ENCODE measurements at regions not wholly inside any gene's neighbourhood (a gene's known extent, or its start where the extent isn't known, plus 50 kb on each side); places are given as distances from the start of the nearest gene placed in this dataset.

DNA sequence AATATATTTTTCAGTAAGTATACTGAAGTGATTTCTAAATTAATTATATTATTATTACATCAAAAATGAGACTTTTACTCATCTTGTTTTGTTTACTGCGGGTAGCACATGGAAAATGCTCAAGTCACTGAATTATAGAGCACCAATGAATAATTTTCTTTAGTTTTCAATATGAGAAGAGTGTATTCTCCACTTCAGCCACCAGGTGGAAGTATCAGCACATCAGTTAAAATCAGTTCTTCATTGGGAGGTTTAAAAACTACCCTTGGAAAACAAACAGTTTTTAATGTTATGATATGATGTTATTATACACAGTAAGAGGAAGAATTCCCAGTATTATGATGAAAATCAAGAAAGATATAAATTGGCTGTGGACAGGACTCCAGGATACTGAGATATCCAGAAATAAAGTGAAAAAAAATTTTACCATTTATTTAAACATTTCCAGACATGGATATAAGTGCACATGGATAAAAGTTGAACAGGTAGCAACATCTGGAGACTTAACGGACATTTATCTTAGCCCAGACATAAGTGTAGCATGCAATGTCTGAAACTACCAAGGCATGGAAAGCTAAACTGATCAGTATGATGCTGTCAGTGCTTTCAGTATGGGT, 467.3 kb downstream of the KCNJ2 start:
- no peak overlapping the region for H3K4me2 ChIP-seq (ENCODE audit: low read depth, low read length, poor library complexity, severe bottlenecking)
- H3F3A ChIP-seq (ENCODE audit: low read depth), result no peaks in the 10 kb centered on the region
- no peak overlapping the region for H3K9ac ChIP-seq (ENCODE audit: low read depth, low read length, poor library complexity, severe bottlenecking)
- no peak overlapping the region for H3K4me3 ChIP-seq (ENCODE audit: low read length, poor library complexity, severe bottlenecking)
- H4K20me1 ChIP-seq (ENCODE audit: insufficient read depth, low read length, poor library complexity, severe bottlenecking), result no peaks in the 10 kb centered on the region
- H3K4me1 ChIP-seq (ENCODE audit: insufficient read depth, low read length, poor library complexity, severe bottlenecking), result no peaks in the 10 kb centered on the region
- TF ChIP-seq EZH2phosphoT487 (IDR thresholded peaks at IDR 0.05; ENCODE audit: borderline replicate concordance) (no peak), CTCF (conservative IDR thresholded peaks at IDR 0.05; ENCODE audit: low read length) (peak; percentile 71)
- H3K79me2 ChIP-seq (ENCODE audit: insufficient read depth, low read length), result no peaks in the 10 kb centered on the region
- no peaks in the 10 kb centered on the region for H3K9me3 ChIP-seq (ENCODE audit: insufficient read depth, low read depth, low read length)
- H3K36me3 ChIP-seq (ENCODE audit: insufficient read depth, low read length), result no peaks in the 10 kb centered on the region
- no peaks in the 10 kb centered on the region for H3K27me3 ChIP-seq (ENCODE audit: insufficient read depth, low read length, poor library complexity, severe bottlenecking)
- H2AFZ ChIP-seq (ENCODE audit: low read length), result no peak overlapping the region
- no peaks in the 10 kb centered on the region for H3K9me2 ChIP-seq (replicated peaks; ENCODE audit: low read depth, low read length)

GRCh38 chr17:70642059-70642458, 472.7 kb downstream of the KCNJ2 start:
- no peaks in the 10 kb centered on the region for H3K9me3 ChIP-seq (ENCODE audit: insufficient read depth, low read depth, low read length)
- H3F3A ChIP-seq (ENCODE audit: low read depth), result no peaks in the 10 kb centered on the region
- no peaks in the 10 kb centered on the region for H4K20me1 ChIP-seq (ENCODE audit: insufficient read depth, low read length, poor library complexity, severe bottlenecking)
- no peak overlapping the region for H3K4me3 ChIP-seq (ENCODE audit: low read length, poor library complexity, severe bottlenecking)
- no peaks in the 10 kb centered on the region for H3K79me2 ChIP-seq (ENCODE audit: insufficient read depth, low read length)
- no peaks in the 10 kb centered on the region for H3K27me3 ChIP-seq (ENCODE audit: insufficient read depth, low read length, poor library complexity, severe bottlenecking)
- TF ChIP-seq CTCF (conservative IDR thresholded peaks at IDR 0.05; ENCODE audit: low read length), result no peak
- no peak for TF ChIP-seq EZH2phosphoT487 (IDR thresholded peaks at IDR 0.05; ENCODE audit: borderline replicate concordance)
- no peaks in the 10 kb centered on the region for H3K9me2 ChIP-seq (replicated peaks; ENCODE audit: low read depth, low read length)
- no peak overlapping the region for H2AFZ ChIP-seq (ENCODE audit: low read length)
- H3K9ac ChIP-seq (ENCODE audit: low read depth, low read length, poor library complexity, severe bottlenecking), result no peak overlapping the region
- H3K4me2 ChIP-seq (ENCODE audit: low read depth, low read length, poor library complexity, severe bottlenecking), result no peak overlapping the region
- no peaks in the 10 kb centered on the region for H3K4me1 ChIP-seq (ENCODE audit: insufficient read depth, low read length, poor library complexity, severe bottlenecking)
- H3K36me3 ChIP-seq (ENCODE audit: insufficient read depth, low read length), result no peaks in the 10 kb centered on the region

GRCh38 chr17:70644096-70644495, 474.8 kb downstream of the KCNJ2 start:
- H3F3A ChIP-seq (ENCODE audit: low read depth), result no peaks in the 10 kb centered on the region
- no peaks in the 10 kb centered on the region for H4K20me1 ChIP-seq (ENCODE audit: insufficient read depth, low read length, poor library complexity, severe bottlenecking)
- H3K9me2 ChIP-seq (replicated peaks; ENCODE audit: low read depth, low read length), result no peaks in the 10 kb centered on the region
- TF ChIP-seq CTCF (conservative IDR thresholded peaks at IDR 0.05; ENCODE audit: low read length), result no peak
- TF ChIP-seq EZH2phosphoT487 (IDR thresholded peaks at IDR 0.05; ENCODE audit: borderline replicate concordance), result no peak
- H3K36me3 ChIP-seq (ENCODE audit: insufficient read depth, low read length), result no peaks in the 10 kb centered on the region
- H3K4me3 ChIP-seq (ENCODE audit: low read length, poor library complexity, severe bottlenecking), result no peak overlapping the region
- no peak overlapping the region for H2AFZ ChIP-seq (ENCODE audit: low read length)
- no peak overlapping the region for H3K9ac ChIP-seq (ENCODE audit: low read depth, low read length, poor library complexity, severe bottlenecking)
- no peaks in the 10 kb centered on the region for H3K79me2 ChIP-seq (ENCODE audit: insufficient read depth, low read length)
- no peaks in the 10 kb centered on the region for H3K4me1 ChIP-seq (ENCODE audit: insufficient read depth, low read length, poor library complexity, severe bottlenecking)
- no peaks in the 10 kb centered on the region for H3K9me3 ChIP-seq (ENCODE audit: insufficient read depth, low read depth, low read length)
- no peaks in the 10 kb centered on the region for H3K27me3 ChIP-seq (ENCODE audit: insufficient read depth, low read length, poor library complexity, severe bottlenecking)
- H3K4me2 ChIP-seq (ENCODE audit: low read depth, low read length, poor library complexity, severe bottlenecking), result no peak overlapping the region

All from Loucy (cell line).